ENCODE measurements at regions not wholly inside any gene's neighbourhood (a gene's known extent, or its start where the extent isn't known, plus 50 kb on each side); places are given as distances from the start of the nearest gene placed in this dataset.
"Not testable (repeated sequence)": the region's sequence is repeated elsewhere in the genome, so short reads cannot be mapped to it uniquely, and the experiment has no call there.

GRCh38 chr18:5717256-5717655 is 173.5 kb upstream of the EPB41L3 start:
- FAIRE-seq, result no peak

GRCh38 chr18:5710676-5711075 is 166.9 kb upstream of the EPB41L3 start:
- no peak for FAIRE-seq

- no peak for FAIRE-seq
These were observed 166.4 kb upstream of the EPB41L3 start for GRCh38 chr18:5710235-5710634.

DNA sequence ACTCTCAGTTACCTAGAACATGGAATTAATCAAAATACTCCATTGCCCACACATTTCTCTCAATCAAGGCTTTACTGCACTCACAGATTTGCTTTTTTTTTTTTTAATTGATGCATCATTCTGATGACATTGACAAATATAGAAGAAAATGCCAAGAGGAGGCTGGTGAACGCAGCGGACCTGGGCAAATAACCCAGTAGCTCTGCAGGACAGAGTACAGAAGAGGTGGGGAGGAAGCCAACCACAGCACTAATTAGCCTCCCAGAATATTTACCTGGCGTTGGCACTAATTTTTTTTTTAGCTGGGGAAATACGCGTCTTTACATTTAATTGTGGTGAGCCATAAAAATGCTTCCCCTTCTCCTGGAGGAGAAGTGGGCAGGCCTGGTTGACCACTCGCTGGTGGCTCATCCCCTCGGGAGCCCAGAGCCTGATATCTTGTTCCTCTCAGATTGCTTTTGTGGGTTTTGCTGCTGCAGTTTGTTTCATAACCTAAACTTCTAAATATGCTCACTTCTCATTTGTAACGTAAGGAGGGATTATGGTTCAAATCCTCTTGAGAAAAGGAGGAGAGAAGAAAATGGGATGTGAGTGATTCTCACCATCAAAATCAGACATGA is 165.8 kb upstream of the EPB41L3 start:
- FAIRE-seq, result no peak

DNA sequence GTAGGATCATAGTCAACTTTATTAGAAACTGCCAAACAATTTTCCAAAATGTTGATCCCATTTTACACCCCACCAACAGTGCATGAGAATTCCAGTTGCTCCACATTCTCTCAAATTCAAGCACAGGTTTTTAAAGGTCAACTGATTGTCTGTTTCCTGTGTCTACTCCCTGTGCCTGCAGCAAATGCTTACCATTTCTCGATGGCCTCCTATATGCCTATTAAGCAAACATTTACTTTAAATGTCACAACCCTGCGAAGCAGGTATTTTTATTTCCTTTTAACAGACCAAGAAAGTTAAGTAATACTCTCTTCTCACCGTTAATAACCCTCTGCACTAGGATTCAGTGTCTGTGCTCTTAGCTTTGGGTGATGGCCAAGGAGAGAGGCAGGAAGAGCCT is 163.8 kb upstream of the EPB41L3 start:
- FAIRE-seq, result no peak

DNA sequence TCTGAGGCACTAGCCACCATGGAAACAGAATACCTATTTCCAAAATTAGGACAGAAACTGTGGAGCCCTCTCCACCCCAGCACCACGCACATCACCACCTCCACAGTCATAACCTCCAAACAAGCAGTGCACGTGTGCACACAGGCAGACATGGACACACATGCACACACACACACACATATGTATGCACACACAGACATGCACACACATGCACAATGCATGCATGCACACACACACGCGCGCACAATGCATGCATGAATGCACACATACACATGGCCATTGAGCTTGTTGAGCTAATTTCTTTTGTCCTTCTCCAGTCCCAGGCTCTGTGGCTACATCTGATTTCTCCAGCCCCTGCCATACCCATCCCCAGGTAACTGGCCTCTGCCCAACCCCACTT is 161.6 kb upstream of the EPB41L3 start:
- FAIRE-seq, result no peak

GRCh38 chr18:5704847-5705246 is 161.1 kb upstream of the EPB41L3 start:
- no peak for FAIRE-seq

DNA sequence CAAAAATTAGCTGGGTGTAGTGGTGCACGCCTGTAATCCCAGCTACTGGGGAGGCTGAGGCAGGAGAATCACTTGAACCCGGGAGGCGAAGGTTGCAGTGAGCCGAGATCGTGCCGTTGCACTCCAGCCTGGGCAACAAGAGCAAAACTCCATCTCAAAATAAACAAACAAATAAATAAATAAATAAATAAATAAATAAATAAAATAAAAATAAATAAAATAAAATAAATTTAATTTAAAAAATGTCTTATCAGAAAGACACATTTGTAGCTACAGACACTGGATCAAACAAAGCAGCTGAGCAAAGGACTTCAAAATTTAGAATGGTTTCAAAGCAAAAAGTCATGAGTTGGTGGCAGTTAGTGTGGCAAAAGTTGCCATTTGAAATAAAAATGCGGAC is 158.2 kb upstream of the EPB41L3 start:
- not testable (repeated sequence) for FAIRE-seq

- FAIRE-seq, result no peak
These were observed 150.0 kb upstream of the EPB41L3 start for GRCh38 chr18:5693699-5694294.

DNA sequence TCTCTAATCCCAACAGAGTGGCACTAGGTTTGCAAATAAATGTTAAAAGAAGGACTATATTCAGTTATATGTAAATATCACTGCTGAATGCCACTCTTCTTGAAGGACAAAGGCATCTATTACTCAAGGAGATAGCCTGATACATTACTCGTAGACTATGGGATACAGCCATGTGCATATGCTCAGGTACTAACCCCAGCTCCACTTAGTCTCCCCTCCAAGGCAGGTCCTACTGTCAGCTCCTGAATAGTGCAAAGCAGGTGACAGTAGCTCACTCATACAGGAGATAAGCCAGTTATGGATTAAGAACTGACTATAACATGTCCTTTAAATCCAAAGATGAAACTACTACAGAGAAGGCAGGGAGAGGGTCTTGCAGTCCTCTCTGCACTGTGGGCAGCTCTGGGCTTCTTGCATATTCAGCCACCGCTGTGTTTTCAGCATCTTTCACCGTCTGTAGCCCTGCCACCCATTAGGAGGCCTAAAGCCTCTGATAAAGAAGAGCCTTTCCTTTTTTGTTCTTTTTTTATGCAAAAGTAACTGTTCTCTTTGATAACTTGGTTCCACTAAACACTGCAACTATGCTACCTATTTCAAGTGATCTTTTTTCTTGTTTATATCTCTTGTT is 135.1 kb upstream of the EPB41L3 start:
- FAIRE-seq, result no peak

- no peak for FAIRE-seq
These were observed 134.5 kb upstream of the EPB41L3 start for GRCh38 chr18:5678278-5678677.

- no peak for FAIRE-seq
These were observed 129.8 kb upstream of the EPB41L3 start for GRCh38 chr18:5673616-5674015.

DNA sequence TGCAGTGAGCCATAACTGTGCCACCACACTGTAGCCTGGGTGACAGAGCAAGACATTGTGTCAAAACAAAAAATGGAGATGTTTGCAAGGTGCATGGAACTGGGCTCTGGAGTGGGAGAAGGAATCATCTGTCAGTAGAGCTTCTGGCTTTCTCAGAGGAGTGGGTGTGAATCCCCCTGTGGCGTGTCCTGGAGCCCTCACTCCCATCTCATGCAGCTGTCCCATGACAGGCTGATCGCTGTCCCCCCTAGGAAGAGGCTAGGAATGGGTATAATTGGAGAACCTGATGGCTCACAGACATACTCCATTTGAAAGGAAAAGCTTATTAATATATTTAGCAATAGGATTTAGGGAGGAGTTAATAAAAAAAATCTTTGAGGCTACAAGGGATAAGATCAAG is 125.8 kb upstream of the EPB41L3 start:
- no peak for FAIRE-seq

DNA sequence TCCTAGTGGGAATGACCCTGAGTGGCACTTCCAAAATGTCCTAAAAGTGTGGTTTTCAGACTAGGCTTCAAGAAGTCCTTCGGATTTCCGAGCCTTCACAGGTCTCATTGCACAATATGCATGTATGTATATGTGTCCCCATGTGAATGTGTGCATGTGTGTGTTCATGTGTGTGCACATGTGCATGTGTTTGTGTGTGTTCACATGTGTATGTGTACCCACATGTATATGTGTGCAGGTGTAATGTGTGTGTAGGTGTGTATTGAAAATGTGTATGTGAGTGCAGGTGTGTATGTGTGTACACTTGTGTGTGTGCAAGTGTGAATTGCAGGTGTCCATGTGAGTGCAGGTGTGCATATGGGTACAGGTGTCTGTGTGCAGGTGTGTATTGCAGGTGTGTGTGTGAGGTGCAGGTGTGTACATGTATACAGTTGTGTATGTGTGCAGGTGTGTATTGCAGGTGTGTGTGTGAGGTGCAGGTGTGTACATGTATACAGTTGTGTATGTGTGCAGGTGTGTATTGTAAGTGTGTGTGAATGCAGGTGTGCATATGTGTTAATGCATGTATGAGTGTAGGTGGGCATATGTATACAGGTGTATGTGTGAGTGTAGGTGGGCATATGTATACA is 124.4 kb upstream of the EPB41L3 start:
- FAIRE-seq, result no peak

GRCh38 chr18:5667356-5667755 is 123.6 kb upstream of the EPB41L3 start:
- no peak for FAIRE-seq

- FAIRE-seq, result no peak
These were observed 118.8 kb upstream of the EPB41L3 start for GRCh38 chr18:5662586-5663090.

- FAIRE-seq, result no peak
These were observed 117.4 kb upstream of the EPB41L3 start for GRCh38 chr18:5661179-5661578.

GRCh38 chr18:5653802-5654201 is 110.0 kb upstream of the EPB41L3 start:
- FAIRE-seq, result no peak

DNA sequence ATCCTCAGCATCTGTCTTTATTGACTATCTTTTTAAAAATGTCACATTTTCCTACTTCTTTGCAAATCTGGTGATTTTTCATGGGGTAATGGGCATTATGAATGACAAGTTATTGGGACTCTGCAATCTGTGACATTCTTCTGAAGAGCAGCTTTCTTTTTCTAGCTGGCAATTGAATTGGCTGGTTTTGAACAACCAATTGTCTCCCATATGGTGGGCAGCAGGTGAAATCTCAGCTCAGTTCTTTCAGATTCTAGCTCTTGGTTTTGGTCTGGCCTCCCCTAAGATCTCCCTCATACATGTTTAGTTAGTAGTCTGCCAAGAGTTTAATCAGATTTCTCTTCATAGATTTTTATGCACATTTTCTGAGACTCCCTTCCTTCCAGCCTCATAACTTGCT is 107.9 kb upstream of the EPB41L3 start:
- FAIRE-seq, result no peak

DNA sequence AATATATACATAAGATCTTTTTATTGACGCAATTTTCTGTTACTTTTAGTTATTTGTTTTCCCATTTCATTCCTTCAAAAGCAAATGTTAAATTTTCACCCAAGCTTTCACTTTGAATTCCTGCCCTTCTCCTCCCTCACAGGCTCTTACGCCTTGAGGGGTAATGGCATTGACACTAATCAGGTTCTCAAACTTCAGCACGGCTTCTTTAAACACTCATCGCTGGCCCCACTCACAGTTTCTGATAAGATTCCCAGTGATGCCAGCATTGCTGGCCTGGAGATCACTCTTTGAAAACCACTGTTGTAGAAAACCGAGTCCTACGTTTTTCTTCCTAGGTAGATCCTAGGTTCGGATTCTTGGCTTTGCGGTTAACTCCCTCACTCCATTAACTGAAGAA is 105.6 kb upstream of the EPB41L3 start:
- FAIRE-seq, result no peak

- no peak for FAIRE-seq
These were observed 102.9 kb upstream of the EPB41L3 start for GRCh38 chr18:5646739-5647138.

DNA sequence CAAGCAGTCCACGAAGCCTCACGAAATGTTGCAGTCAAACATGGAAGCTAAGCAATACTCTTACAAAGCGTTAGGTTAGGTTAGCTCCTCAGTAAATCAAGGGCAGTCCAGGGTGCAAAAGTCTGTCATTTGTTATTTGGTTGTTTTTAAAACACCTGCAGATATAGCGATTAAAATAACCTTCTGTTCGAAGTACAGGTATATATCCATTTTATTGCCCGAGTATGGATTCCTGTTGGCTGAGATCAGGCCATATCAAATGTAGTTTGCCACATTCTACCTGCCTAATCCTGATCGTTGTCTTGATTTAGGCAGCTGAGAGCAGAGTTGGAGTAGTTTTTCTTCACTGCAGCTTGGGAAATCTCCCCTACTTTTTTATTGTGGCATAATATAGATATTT is 99.5 kb upstream of the EPB41L3 start:
- FAIRE-seq, result no peak

GRCh38 chr18:5640939-5641338 is 97.1 kb upstream of the EPB41L3 start:
- FAIRE-seq, result no peak

DNA sequence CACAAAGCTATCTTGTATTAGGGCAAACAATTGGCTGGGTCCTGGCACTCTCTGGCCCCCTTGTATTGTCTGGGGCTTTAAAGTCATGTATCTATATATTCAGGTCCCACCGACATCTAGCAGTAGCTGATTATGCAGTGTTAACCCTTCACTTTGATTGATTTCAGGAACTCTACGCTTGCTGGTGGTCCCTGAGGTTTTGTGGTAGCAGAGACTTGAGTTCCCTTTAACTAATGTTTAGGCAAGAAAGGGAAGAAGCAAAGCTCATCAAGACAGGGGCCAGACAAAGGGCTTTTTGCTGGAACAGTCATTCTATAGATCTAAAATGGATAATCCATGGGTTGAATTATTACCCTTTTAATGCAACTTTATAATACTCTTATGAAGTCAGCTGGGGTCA is 95.3 kb upstream of the EPB41L3 start:
- no peak for FAIRE-seq
